Thoracic aorta (tissue), 2 donors: ENCODE measurements at regions not wholly inside any gene's neighbourhood (a gene's known extent, or its start where the extent isn't known, plus 50 kb on each side); places are given as distances from the start of the nearest gene placed in this dataset.

Experiments
- ATAC-seq: fragments of 150-250 bp; one replicate; pipeline ENCODE4 v1.8.0; 2017; ENCODE audit warnings: low read depth; ENCODE audit not compliant: insufficient number of reproducible peaks, low FRiP score
- DNase-seq: peaks from one replicate; pipeline ENCODE4 v3.0.0-alpha.2; 2020; ENCODE audit warnings: low spot score
- H3K27ac ChIP-seq, 2 donors: fragments of 200-600 bp; sonication (generic); 1 replicate in 1 of 2; 2 replicates in 1 of 2; pipeline ENCODE4 v1.5.1; 2016; ENCODE audit warnings: mild to moderate bottlenecking in 2 of 2, moderate library complexity in 2 of 2
- H3K27me3 ChIP-seq: fragments of 200-600 bp; sonication (generic); replicated peaks from 2 replicates; pipeline ENCODE4 v1.6.0; 2016; ENCODE audit warnings: mild to moderate bottlenecking; ENCODE audit not compliant: insufficient read depth
- H3K36me3 ChIP-seq: fragments of 200-600 bp; sonication (generic); one replicate; pipeline ENCODE4 v1.5.1; 2016
- H3K4me1 ChIP-seq, 2 donors: fragments of 200-600 bp; sonication (generic); 1 replicate in 1 of 2; 2 replicates in 1 of 2; pipeline versions ENCODE4 v1.5.1 to v1.6.0; 2016; ENCODE audit warnings: low read depth in 2 of 2, mild to moderate bottlenecking in 1 of 2; ENCODE audit not compliant: control insufficient read depth in 1 of 2
- H3K4me3 ChIP-seq: fragments of 200-600 bp; sonication (generic); 2 replicates; pipeline ENCODE4 v1.5.1; 2016; ENCODE audit warnings: mild to moderate bottlenecking
- H3K9me3 ChIP-seq: fragments of 200-600 bp; sonication (generic); 2 replicates; pipeline ENCODE4 v1.5.1; 2016
- CTCF ChIP-seq: fragments of 200-600 bp; sonication (generic); IDR thresholded peaks from one replicate; pipeline ENCODE4 v1.5.1; 2019; ENCODE audit warnings: antibody characterized with exemption

- H3K4me3 ChIP-seq, result no peak overlapping the region
- H3K9me3 ChIP-seq, result no peaks in the 10 kb centered on the region
- H3K4me1 ChIP-seq, result peaks cover 2 to 18% of the 10 kb centered on the region in 2 donors
- no peak for ATAC-seq
- DNase-seq, result no peak
- TF ChIP-seq CTCF, result no peak
- H3K27me3 ChIP-seq, result no peaks in the 10 kb centered on the region
- H3K27ac ChIP-seq, result no peak overlapping the region
- H3K36me3 ChIP-seq, result no peaks in the 10 kb centered on the region
Measured at GRCh38 chr5:110092955-110093785, 403.4 kb downstream of the MAN2A1 start.

- no peak for DNase-seq
- TF ChIP-seq CTCF, result no peak
Measured at GRCh38 chr5:110094109-110094508, 404.4 kb downstream of the MAN2A1 start.

GRCh38 chr5:110094548-110094947 lies 404.8 kb downstream of the MAN2A1 start:
- Histone ChIP-seq H3K9me3 (no peaks in the 10 kb centered on the region), H3K4me1 (peaks cover 0 to 8% of the 10 kb centered on the region in 2 donors), H3K27me3 (no peaks in the 10 kb centered on the region), H3K27ac (no peak overlapping the region), H3K4me3 (no peak overlapping the region), H3K36me3 (no peaks in the 10 kb centered on the region)
- ATAC-seq (no peak), DNase-seq (no peak)
- TF ChIP-seq CTCF, result no peak

More at GRCh38 chr5:110094109-110094508, 404.4 kb downstream of the MAN2A1 start:
- H3K4me1 ChIP-seq, result peaks cover 0 to 8% of the 10 kb centered on the region in 2 donors
- H3K27ac ChIP-seq, result no peak overlapping the region
- no peaks in the 10 kb centered on the region for H3K27me3 ChIP-seq
- H3K36me3 ChIP-seq, result no peaks in the 10 kb centered on the region
- H3K9me3 ChIP-seq, result no peaks in the 10 kb centered on the region
- H3K4me3 ChIP-seq, result no peak overlapping the region
- no peak for ATAC-seq

- no peak for ATAC-seq
- Histone ChIP-seq H3K27me3 (no peaks in the 10 kb centered on the region), H3K4me1 (peaks cover 0 to 8% of the 10 kb centered on the region in 2 donors)
Measured at GRCh38 chr5:110096419-110096818, 406.7 kb downstream of the MAN2A1 start.

More at GRCh38 chr5:110096419-110096818, 406.7 kb downstream of the MAN2A1 start:
- no peak for DNase-seq
- Histone ChIP-seq H3K4me3 (no peak overlapping the region), H3K36me3 (no peaks in the 10 kb centered on the region), H3K27ac (no peak overlapping the region), H3K9me3 (no peaks in the 10 kb centered on the region)
- TF ChIP-seq CTCF, result no peak
